ENCODE measurements at regions not wholly inside any gene's neighbourhood (a gene's known extent, or its start where the extent isn't known, plus 50 kb on each side); places are given as distances from the start of the nearest gene placed in this dataset.

DNA sequence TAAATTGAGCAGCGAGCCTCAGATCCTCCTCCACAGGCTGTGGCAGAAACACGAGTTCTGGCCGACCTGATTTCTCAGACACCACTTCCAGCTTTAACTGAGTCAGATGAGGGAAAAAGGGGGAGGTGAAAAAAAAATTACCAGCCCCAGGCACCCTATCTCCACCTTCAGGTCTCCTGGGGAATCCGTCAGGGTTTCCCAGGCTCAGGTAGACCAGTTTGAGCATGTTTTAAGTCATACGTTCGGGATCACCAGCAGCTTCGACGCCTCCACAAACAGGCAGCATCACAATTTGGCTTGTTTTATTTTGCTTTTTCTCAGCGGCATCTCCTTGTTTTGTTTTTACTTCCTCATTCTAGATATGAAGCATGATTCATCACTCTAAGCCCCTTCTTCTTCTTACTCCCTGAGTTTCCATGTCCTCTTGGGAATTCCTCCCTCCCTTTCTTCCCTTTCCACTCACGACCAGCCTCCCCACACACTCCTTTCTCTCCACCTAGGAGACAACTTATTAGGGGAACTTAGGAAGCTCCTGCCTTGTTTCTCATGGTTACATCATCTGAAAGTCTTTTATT, 190.1 kb downstream of the ZNF621 start:
- ChIA-PET CTCF (ENCODE audit: partially characterized antibody) (interaction anchor here (0.7 to 2.4 kb wide), 3 partner anchors 11 to 457 kb away, joined by 3 to 12 read pairs (median 4); no protein-coding TSS in a partner anchor), POLR2A (ENCODE audit: partially characterized antibody) (no interaction called here)
- Histone ChIP-seq H2BK5ac (ENCODE audit: low read depth, low read length) (no peak overlapping the region), H2AK5ac (ENCODE audit: low read depth, low read length) (no peak overlapping the region), H3K4me1 (replicated peaks in 1 of 4; ENCODE audit: control insufficient read depth in 3 of 4, insufficient read depth in 4 of 4, low read length in 3 of 4) (no peaks in the 10 kb centered on the region), H3K79me2 (ENCODE audit: control insufficient read depth in 1 of 2, insufficient read depth in 2 of 2, low read length in 2 of 2) (no peaks in the 10 kb centered on the region), H2BK20ac (ENCODE audit: low read length) (no peak overlapping the region), H2BK120ac (replicated peaks; ENCODE audit: low read depth, low read length) (no peak overlapping the region), H3K27ac (ENCODE audit: low read depth, low read length) (no peak overlapping the region), H3K9ac (replicated peaks in 1 of 4; ENCODE audit: extremely low read depth in 1 of 4, low read depth in 3 of 4, low read length in 3 of 4) (no peak overlapping the region), H3K14ac (ENCODE audit: insufficient read length) (no peak overlapping the region), H4K20me1 (replicated peaks in 1 of 2; ENCODE audit: control insufficient read depth in 1 of 2, insufficient read depth in 2 of 2, low read length in 2 of 2) (no peaks in the 10 kb centered on the region), H4K91ac (replicated peaks; ENCODE audit: insufficient read length, low read length) (no peak overlapping the region), H3K23me2 (ENCODE audit: low read depth, low read length) (no peaks in the 10 kb centered on the region), H2AFZ (ENCODE audit: low read length) (peak overlapping the region; percentile 42; the same call in 1 of the 2 replicates), H3K18ac (ENCODE audit: extremely low read depth, low read length) (no peak overlapping the region), H4K5ac (ENCODE audit: insufficient read length, low read depth, low read length) (no peak overlapping the region), H3K36me3 (ENCODE audit: control insufficient read depth in 2 of 4, insufficient read depth in 4 of 4, low read length in 3 of 4) (no peaks in the 10 kb centered on the region), H3K56ac (replicated peaks; ENCODE audit: insufficient read length, low read depth, low read length) (no peak overlapping the region), H3K4me2 (ENCODE audit: insufficient read depth in 1 of 2, low read depth in 2 of 2, low read length in 2 of 2) (no peak overlapping the region), H2BK15ac (ENCODE audit: low read length) (no peak overlapping the region), H3K27me3 (replicated peaks in 1 of 4; ENCODE audit: control insufficient read depth in 3 of 4, extremely low read depth in 1 of 4, insufficient read depth in 3 of 4, low read length in 3 of 4) (no peaks in the 10 kb centered on the region; a peak in 1 of 7 replicates), H3K9me3 (ENCODE audit: insufficient read depth in 2 of 2, low read depth in 1 of 2, low read length in 1 of 2) (no peaks in the 10 kb centered on the region), H3K4me3 (ENCODE audit: extremely low read depth in 1 of 4, insufficient read depth in 2 of 4, low read depth in 3 of 4, low read length in 4 of 4) (no peak overlapping the region), H3K23ac (ENCODE audit: insufficient read length) (no peak overlapping the region), H2BK12ac (ENCODE audit: low read depth, low read length) (no peak overlapping the region), H3K4ac (replicated peaks; ENCODE audit: insufficient read length, low read depth, low read length) (no peak overlapping the region), H3K79me1 (ENCODE audit: low read depth, low read length) (no peaks in the 10 kb centered on the region), H4K8ac (ENCODE audit: extremely low read depth, insufficient read depth, low read length) (no peak overlapping the region)
- 90% methylated on average over 9 of the region's 10 CpGs; no CpG with 5 or more reads in 1 of the 2 experiments for WGBS, 2 experiments (ENCODE audit: extremely low coverage in 1 of 2, insufficient coverage in 1 of 2, insufficient read length in 1 of 2, insufficient replicate concordance in 2 of 2, low coverage in 1 of 2, low lambda C conversion rate in 2 of 2, missing lambda C conversion rate in 1 of 2)
- DNase-seq (ENCODE audit: low read depth in 1 of 2, low spot score in 2 of 2) = no peak
- no peak for FAIRE-seq
- TF ChIP-seq PHF8 (conservative IDR thresholded peaks at IDR 0.05; ENCODE audit: low read depth, low read length) (no peak), RAD21 (IDR thresholded peaks at IDR 0.05 in 1 of 2, conservative IDR thresholded peaks at IDR 0.05 in 1 of 2; ENCODE audit: low read depth in 2 of 2, low read length in 2 of 2) (peak in 1 of 2 experiments; percentile 26; a peak in 1 of 4 replicates), CTCF (IDR thresholded peaks at IDR 0.05; ENCODE audit: control extremely low read depth in 1 of 3, insufficient read depth in 1 of 3, low read depth in 1 of 3, low read length in 3 of 3) (peak in 1 of 3 experiments; percentile 18; a peak in 1 of 4 replicates), BRCA1 (IDR thresholded peaks at IDR 0.05; ENCODE audit: low read depth, low read length) (no peak), HDAC2 (IDR thresholded peaks at IDR 0.05; ENCODE audit: borderline replicate concordance in 1 of 2, low read depth in 2 of 2, low read length in 2 of 2) (no peak), GTF2F1 (IDR thresholded peaks at IDR 0.05; ENCODE audit: borderline replicate concordance, low read depth, low read length) (no peak), POLR2AphosphoS5 (IDR thresholded peaks at IDR 0.05; ENCODE audit: low read depth, low read length) (no peak), TBP (IDR thresholded peaks at IDR 0.05; ENCODE audit: low read depth, low read length) (no peak), CTBP2 (IDR thresholded peaks at IDR 0.05; ENCODE audit: borderline replicate concordance, insufficient read depth, insufficient read length, low read length) (no peak)
- TF ChIP-seq, protein P1, sequence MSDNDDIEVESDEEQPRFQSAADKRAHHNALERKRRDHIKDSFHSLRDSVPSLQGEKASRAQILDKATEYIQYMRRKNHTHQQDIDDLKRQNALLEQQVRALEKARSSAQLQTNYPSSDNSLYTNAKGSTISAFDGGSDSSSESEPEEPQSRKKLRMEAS (IDR thresholded peaks at IDR 0.05) = 0 out of 2 replicates have a peak, but pooled peaks have one; percentile 14
